ENCODE measurements at regions not wholly inside any gene's neighbourhood (a gene's known extent, or its start where the extent isn't known, plus 50 kb on each side); places are given as distances from the start of the nearest gene placed in this dataset.

GRCh38 chr13:55613429-55614187 lies 1527.1 kb upstream of the PRR20A start:
- TF ChIP-seq CTCF (conservative IDR thresholded peaks at IDR 0.05 in 1 of 2, IDR thresholded peaks at IDR 0.05 in 1 of 2; ENCODE audit: low read depth in 1 of 2, low read length in 2 of 2) (no peak), EZH2 (IDR thresholded peaks at IDR 0.05; ENCODE audit: low read length, missing control alignments) (no peak)
